Hepatocyte (in vitro differentiated cells): ENCODE measurements at regions not wholly inside any gene's neighbourhood (a gene's known extent, or its start where the extent isn't known, plus 50 kb on each side); places are given as distances from the start of the nearest gene placed in this dataset.

Experiments used
- EZH2 ChIP-seq: fragments of 200-600 bp; sonication (generic); IDR thresholded peaks from 2 replicates; pipeline ENCODE4 v1.6.1; 2016; ENCODE audit warnings: antibody characterized with exemption, mild to moderate bottlenecking, borderline replicate concordance
- EZH2phosphoT487 ChIP-seq: fragments of 200-600 bp; sonication (generic); IDR thresholded peaks from one replicate; pipeline ENCODE4 v1.6.1; 2018; ENCODE audit warnings: antibody characterized with exemption, mild to moderate bottlenecking, low read depth, moderate library complexity; ENCODE audit not compliant: unreplicated experiment, severe bottlenecking
- TF ChIP-seq, protein P1 (sequence below): fragments of 200-600 bp; sonication (generic); IDR thresholded peaks from 2 replicates; pipeline ENCODE4 v1.5.1; 2016; ENCODE audit warnings: antibody characterized with exemption, mild to moderate bottlenecking; ENCODE audit not compliant: poor library complexity

DNA sequence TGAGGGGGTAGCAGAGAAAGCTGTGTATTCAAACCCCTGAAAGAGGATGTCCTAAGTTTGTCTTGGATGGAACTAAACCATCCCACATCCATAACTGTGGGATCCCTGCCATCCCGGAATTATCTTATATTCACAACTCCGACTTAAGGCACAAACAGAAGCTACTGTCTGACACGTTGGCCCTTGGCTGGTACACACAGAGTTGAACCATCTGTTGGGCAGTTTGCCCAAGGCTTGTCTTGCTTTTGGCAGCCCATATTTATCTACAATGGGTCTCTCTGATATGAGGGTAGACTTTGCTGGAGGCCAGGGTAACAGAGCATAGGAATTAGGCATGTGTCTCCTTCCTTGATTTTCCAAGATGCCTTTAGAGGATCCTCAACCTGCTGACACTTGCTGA, 116.6 kb upstream of the PROKR2 start:
- TF ChIP-seq, protein P1, sequence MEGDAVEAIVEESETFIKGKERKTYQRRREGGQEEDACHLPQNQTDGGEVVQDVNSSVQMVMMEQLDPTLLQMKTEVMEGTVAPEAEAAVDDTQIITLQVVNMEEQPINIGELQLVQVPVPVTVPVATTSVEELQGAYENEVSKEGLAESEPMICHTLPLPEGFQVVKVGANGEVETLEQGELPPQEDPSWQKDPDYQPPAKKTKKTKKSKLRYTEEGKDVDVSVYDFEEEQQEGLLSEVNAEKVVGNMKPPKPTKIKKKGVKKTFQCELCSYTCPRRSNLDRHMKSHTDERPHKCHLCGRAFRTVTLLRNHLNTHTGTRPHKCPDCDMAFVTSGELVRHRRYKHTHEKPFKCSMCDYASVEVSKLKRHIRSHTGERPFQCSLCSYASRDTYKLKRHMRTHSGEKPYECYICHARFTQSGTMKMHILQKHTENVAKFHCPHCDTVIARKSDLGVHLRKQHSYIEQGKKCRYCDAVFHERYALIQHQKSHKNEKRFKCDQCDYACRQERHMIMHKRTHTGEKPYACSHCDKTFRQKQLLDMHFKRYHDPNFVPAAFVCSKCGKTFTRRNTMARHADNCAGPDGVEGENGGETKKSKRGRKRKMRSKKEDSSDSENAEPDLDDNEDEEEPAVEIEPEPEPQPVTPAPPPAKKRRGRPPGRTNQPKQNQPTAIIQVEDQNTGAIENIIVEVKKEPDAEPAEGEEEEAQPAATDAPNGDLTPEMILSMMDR, result no peak
- TF ChIP-seq EZH2 (no peak), EZH2phosphoT487 (no peak)
